ENCODE measurements at regions not wholly inside any gene's neighbourhood (a gene's known extent, or its start where the extent isn't known, plus 50 kb on each side); places are given as distances from the start of the nearest gene placed in this dataset.
"Not testable (repeated sequence)": the region's sequence is repeated elsewhere in the genome, so short reads cannot be mapped to it uniquely, and the experiment has no call there.

DNA sequence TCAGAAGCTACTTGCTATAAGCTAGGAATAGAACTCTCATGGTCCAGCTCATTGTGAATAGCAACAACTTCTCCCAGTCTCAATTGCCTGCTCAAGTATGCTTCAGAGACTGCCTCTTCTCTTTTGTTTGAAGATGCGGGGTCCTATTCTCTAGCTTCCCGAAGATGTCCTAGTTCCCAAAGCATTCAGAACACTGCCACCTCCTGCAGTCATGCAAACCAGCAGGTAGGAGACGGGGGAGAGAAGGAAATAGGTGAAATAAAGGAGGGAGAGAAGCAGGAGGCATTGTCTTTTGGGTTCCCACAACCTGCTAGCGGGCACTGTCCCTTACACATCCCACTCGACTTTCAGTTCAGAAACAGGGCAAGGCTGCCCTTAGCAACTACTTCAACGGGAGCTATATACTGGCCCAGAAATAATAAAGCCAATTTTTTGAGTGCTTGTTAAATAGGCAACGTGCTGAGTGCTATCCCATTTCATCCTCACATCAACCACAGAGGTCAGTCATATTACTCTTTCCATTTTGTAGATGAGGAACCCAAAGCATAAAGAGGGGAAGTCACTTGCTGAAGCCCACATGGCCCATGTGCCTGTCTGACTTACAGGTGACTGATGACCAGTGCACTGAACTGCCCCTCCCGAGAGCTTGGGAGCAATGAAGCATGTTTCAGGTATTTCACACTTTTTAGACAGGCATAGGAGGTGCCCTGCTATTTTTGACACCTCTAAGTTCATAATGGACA is 61.9 kb upstream of the ATXN1 start:
- no peak for DNase-seq

DNA sequence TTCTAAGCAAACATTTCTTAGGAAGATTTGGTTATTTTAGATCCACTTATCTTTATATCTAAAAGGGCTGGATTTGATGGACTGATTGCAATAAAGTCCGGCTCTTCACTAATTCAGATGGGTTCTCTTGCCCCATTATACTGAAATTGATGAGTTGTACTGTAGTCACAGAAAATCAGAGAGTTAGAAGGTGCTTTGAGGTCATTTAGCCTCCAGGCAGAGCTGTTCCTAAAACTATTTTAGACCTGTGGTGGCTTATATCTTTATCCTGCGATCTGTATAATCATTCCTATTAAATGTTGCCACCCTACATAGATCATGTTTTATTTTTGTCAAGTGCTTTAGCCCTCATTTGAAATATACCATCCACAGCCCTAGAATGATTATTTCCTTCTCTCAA is 61.3 kb upstream of the ATXN1 start:
- DNase-seq = no peak

- no peak for DNase-seq
These were observed 60.6 kb upstream of the ATXN1 start for GRCh38 chr6:16821834-16822264.

DNA sequence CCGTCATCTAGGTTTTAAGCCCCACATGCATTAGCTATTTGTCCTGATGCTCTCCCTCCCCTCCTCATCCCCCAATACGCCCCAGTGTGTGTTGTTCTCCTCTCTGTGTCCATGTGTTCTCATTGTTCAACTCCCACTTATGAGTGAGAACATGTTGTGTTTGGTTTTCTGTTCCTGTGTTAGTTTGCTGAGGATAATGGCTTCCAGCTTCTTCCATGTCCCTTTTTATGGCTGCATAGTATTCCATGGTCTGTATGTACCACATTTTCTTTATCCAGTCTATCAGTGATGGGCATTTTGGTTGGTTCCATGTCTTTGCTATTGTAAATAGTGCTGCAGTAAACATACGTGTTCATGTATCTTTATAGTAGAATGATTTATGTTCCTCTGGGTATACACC is 59.0 kb upstream of the ATXN1 start:
- not testable (repeated sequence) for DNase-seq

GRCh38 chr6:16819752-16820151 is 58.5 kb upstream of the ATXN1 start:
- DNase-seq = no peak

DNA sequence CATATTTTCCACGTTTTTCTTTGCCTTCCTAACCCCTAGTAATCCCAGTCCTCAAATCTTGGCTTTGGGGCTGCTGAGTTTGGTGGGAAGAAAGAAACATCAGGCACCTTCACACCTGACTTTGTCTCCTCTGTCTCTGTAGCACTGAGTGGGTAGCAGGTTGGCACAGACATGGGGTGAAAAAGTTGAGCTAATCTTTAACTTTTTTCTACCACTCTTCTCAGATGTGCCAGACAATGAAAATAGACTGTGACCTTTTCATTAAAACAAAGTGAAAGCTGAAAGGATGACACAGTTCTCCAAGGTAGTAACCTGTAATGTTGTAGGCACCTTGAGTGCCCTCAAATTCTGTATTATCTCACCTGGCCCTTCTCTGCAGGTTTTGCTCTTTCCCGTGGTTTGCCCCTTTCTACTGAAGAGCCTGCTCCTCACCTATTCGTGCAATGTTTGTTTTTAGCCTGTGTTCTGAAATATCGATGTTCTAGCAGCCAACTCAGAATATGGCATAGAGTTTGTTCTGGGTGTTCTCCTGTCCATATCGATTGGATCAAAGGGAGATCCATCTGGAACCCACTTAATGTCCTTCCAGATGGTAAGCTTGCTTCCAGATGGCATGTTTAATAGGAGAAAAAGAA is 57.8 kb upstream of the ATXN1 start:
- DNase-seq = no peak

GRCh38 chr6:16817594-16817993 is 56.3 kb upstream of the ATXN1 start:
- DNase-seq = no peak

- DNase-seq = no peak
These were observed 55.6 kb upstream of the ATXN1 start for GRCh38 chr6:16816891-16817290.

- no peak for DNase-seq
These were observed 51.7 kb upstream of the ATXN1 start for GRCh38 chr6:16812993-16813392.

GRCh38 chr6:16811277-16811979 is 50.2 kb upstream of the ATXN1 start:
- DNase-seq = no peak
